ENCODE measurements at regions not wholly inside any gene's neighbourhood (a gene's known extent, or its start where the extent isn't known, plus 50 kb on each side); places are given as distances from the start of the nearest gene placed in this dataset.

- H2AFZ ChIP-seq (ENCODE audit: low read length): no peak overlapping the region
- no TSS peak for BruUV-seq (replicated peaks)
- no peaks in the 10 kb centered on the region for H4K20me1 ChIP-seq (ENCODE audit: insufficient read depth, low read length)
- intact Hi-C loops (cut with micrococcal nuclease; ENCODE audit: unreplicated experiment) (no loop called here), in situ Hi-C loops (cut with HindIII; ENCODE audit: extremely low pct_ligation_motif_present, low pct_unique_long_range_greater_than_20kb) (no loop called here)
- H3K9me3 ChIP-seq (ENCODE audit: low read length): no peaks in the 10 kb centered on the region
- CTCF ChIA-PET (ENCODE audit: low intra/inter-chr PET ratio, low total read pairs): no interaction called here
- H3K9ac ChIP-seq (ENCODE audit: insufficient read depth, low read depth, low read length): no peak overlapping the region
- H3K27me3 ChIP-seq (ENCODE audit: control insufficient read depth in 1 of 2, insufficient read depth in 2 of 2, low read length in 2 of 2): peaks cover 0 to 5% of the 10 kb centered on the region in 2 experiments; a peak in 1 of 5 replicates
- no peak for ATAC-seq
- TF ChIP-seq TEAD2 (CRISPR knock-in tag; IDR thresholded peaks at IDR 0.05) (no peak), FIP1L1 (IDR thresholded peaks at IDR 0.05; ENCODE audit: borderline replicate concordance, insufficient read depth, low read depth, low read length) (no peak), ZNF710 (CRISPR knock-in tag; IDR thresholded peaks at IDR 0.05; ENCODE audit: borderline replicate concordance) (no peak), ZNF333 (CRISPR knock-in tag; IDR thresholded peaks at IDR 0.05; ENCODE audit: borderline replicate concordance) (no peak), SETDB1 (CRISPR knock-in tag; IDR thresholded peaks at IDR 0.05; ENCODE audit: borderline replicate concordance) (no peak), GTF2F1 (IDR thresholded peaks at IDR 0.05; ENCODE audit: low read length) (no peak), GABPB1 (CRISPR knock-in tag; IDR thresholded peaks at IDR 0.05) (no peak), ZNF407 (CRISPR knock-in tag; IDR thresholded peaks at IDR 0.05; ENCODE audit: not compliant biosample characterization) (no peak), ZNF335 (CRISPR knock-in tag; IDR thresholded peaks at IDR 0.05) (no peak)
- no peaks in the 10 kb centered on the region for H3K79me2 ChIP-seq (ENCODE audit: insufficient read depth, low read length)
- no peak for DNase-seq (ENCODE audit: low spot score)
- no peak overlapping the region for H3K27ac ChIP-seq (ENCODE audit: extremely low read length, insufficient read depth, low read length)
- H3K4me3 ChIP-seq (replicated peaks in 1 of 3; ENCODE audit: insufficient read depth in 1 of 3, low read depth in 2 of 3, low read length in 3 of 3): no peak overlapping the region
- POLR2A ChIA-PET: no interaction called here
- WGBS (ENCODE audit: low lambda C conversion rate): 50% methylated on average over 5 of the region's 13 CpGs
- H3K4me1 ChIP-seq (ENCODE audit: insufficient read depth, low read length): no peaks in the 10 kb centered on the region
- no peak overlapping the region for H3K4me2 ChIP-seq (ENCODE audit: low read depth, low read length)
- no peaks in the 10 kb centered on the region for H3K36me3 ChIP-seq (replicated peaks in 1 of 2; ENCODE audit: control insufficient read depth in 1 of 2, insufficient read depth in 2 of 2, low read length in 2 of 2)
- no peak for FAIRE-seq
Measured at GRCh38 chr15:79157631-79158592, 67.3 kb upstream of the RASGRF1 start.

Data from HepG2 (cell line).